HEK293 (cell line): ENCODE measurements at regions not wholly inside any gene's neighbourhood (a gene's known extent, or its start where the extent isn't known, plus 50 kb on each side); places are given as distances from the start of the nearest gene placed in this dataset.

ENCODE experiments used
- ZBTB20 ChIP-seq: fragments of 450-650 bp; formaldehyde crosslinking; IDR thresholded peaks from 2 replicates; pipeline ENCODE4 v1.5.1; 2016; ENCODE audit warnings: missing biosample characterization, missing genetic modification characterization
- TF ChIP-seq, protein P1 (sequence below): fragments of 450-650 bp; formaldehyde crosslinking; IDR thresholded peaks from 2 replicates; pipeline ENCODE4 v1.5.1; 2016; ENCODE audit warnings: missing biosample characterization, missing genetic modification characterization

GRCh38 chr12:114735011-114735410 is 51.0 kb upstream of the TBX3 start:
- no peak for TF ChIP-seq ZBTB20 (tag by site-specific recombination)
- TF ChIP-seq, protein P1, sequence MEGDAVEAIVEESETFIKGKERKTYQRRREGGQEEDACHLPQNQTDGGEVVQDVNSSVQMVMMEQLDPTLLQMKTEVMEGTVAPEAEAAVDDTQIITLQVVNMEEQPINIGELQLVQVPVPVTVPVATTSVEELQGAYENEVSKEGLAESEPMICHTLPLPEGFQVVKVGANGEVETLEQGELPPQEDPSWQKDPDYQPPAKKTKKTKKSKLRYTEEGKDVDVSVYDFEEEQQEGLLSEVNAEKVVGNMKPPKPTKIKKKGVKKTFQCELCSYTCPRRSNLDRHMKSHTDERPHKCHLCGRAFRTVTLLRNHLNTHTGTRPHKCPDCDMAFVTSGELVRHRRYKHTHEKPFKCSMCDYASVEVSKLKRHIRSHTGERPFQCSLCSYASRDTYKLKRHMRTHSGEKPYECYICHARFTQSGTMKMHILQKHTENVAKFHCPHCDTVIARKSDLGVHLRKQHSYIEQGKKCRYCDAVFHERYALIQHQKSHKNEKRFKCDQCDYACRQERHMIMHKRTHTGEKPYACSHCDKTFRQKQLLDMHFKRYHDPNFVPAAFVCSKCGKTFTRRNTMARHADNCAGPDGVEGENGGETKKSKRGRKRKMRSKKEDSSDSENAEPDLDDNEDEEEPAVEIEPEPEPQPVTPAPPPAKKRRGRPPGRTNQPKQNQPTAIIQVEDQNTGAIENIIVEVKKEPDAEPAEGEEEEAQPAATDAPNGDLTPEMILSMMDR (tag by site-specific recombination) = no peak
